ENCODE measurements at regions not wholly inside any gene's neighbourhood (a gene's known extent, or its start where the extent isn't known, plus 50 kb on each side); places are given as distances from the start of the nearest gene placed in this dataset.

DNA sequence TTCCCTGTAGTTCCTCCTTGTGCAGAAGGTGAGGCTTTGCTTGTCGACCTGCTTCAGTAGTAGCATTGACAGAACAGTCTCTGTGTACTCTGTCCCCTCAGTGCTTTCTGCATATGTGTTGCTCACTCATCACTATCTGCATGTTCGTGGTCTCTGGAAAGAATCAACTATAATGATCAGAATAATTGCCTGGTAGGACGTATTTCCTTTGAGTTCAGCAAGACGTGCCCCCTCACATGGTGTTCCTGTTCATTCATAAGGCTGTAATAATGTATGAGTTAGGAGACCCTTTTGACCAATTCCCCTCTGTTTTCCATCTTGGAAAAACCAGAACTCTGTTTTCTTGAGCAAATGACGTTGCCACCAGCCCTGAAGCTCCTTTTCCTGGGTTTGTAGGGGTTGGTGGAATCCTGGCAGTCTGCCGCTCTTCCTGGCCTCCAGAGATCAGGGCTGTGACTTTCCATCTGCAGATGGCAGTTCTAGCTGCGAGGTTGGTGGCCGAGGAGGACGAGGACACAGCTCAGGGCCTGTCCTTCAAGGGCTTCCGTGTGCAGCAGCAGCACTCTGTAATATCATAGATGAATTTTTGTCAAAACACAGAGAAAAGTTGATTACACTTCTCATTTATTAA is 61.9 kb downstream of the EXOSC2 start:
- TF ChIP-seq, protein P1, sequence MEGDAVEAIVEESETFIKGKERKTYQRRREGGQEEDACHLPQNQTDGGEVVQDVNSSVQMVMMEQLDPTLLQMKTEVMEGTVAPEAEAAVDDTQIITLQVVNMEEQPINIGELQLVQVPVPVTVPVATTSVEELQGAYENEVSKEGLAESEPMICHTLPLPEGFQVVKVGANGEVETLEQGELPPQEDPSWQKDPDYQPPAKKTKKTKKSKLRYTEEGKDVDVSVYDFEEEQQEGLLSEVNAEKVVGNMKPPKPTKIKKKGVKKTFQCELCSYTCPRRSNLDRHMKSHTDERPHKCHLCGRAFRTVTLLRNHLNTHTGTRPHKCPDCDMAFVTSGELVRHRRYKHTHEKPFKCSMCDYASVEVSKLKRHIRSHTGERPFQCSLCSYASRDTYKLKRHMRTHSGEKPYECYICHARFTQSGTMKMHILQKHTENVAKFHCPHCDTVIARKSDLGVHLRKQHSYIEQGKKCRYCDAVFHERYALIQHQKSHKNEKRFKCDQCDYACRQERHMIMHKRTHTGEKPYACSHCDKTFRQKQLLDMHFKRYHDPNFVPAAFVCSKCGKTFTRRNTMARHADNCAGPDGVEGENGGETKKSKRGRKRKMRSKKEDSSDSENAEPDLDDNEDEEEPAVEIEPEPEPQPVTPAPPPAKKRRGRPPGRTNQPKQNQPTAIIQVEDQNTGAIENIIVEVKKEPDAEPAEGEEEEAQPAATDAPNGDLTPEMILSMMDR (IDR thresholded peaks at IDR 0.05): no peak
- no peak for DNase-seq
- no peaks in the 10 kb centered on the region for H3K9me3 ChIP-seq
- H3K27me3 ChIP-seq (ENCODE audit: low read depth): no peaks in the 10 kb centered on the region
- intact Hi-C loops (cut with DNase I): no loop called here
- peak overlapping the region; percentile 12 for H3K27ac ChIP-seq
- H3K4me3 ChIP-seq: no peak overlapping the region
- H3K4me1 ChIP-seq: peaks cover 21% of the 10 kb centered on the region
- ATAC-seq: no peak
- no peaks in the 10 kb centered on the region for H3K36me3 ChIP-seq

DNA sequence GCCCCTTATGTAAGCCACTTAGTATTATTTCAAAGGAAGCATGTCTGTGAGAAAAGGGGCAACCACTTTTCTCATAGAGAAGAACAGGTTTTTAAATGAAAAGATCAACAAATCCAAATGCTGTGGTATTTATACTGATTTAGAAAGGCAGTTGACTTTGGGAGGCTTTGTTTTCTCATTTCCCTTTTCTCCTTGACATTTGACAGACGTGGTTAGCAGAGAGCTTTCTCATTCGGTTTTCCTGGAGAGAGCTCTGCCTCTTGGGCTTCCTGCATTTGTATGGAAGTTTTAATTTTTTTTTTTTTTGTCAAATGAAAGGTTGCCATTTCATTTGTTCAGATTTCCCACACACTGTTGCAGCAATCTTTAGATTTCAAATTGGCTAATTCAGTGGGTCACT is 62.5 kb downstream of the EXOSC2 start:
- H3K27ac ChIP-seq: peak overlapping the region; percentile 12
- no peaks in the 10 kb centered on the region for H3K9me3 ChIP-seq
- ATAC-seq (no peak), DNase-seq (no peak)
- TF ChIP-seq, protein P1 (IDR thresholded peaks at IDR 0.05): no peak
- H3K4me1 ChIP-seq: peaks cover 21% of the 10 kb centered on the region
- no peaks in the 10 kb centered on the region for H3K36me3 ChIP-seq
- intact Hi-C loops (cut with DNase I): no loop called here
- no peaks in the 10 kb centered on the region for H3K27me3 ChIP-seq (ENCODE audit: low read depth)
- no peak overlapping the region for H3K4me3 ChIP-seq

DNA sequence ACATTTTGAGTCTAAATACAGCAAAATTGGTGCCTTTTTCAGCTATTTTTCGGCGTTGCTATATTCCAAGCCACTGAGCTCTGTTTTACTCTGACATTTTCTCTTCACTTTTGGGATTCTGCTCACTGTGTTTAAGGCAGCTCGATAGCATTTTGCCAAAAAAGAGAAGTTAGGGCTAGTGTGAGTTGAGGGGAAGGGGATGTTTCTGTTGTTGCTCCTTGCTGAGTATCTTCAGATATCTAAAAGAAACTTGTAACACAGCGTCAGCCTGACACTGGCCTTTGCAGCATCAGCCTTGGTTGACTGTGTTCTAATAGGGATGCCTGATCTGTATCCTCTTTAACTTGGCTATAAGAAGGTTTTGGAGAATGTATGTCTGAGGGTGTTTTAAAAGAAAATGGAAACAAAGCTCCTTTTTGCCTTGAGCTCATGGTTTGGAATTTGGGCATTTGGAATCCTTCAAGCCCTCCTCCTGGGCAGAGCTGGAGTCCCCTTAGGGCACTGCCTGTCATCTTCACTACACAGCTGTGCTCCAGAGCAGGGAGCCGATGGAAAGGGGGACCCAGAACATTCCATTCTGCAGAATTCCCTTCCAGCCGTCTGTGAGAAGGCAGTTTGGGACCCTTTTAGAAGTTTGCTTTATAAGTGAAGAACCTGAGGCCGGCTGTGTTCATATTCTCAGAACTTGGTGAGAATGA is 63.0 kb downstream of the EXOSC2 start:
- H3K36me3 ChIP-seq: no peaks in the 10 kb centered on the region
- no peak overlapping the region for H3K4me3 ChIP-seq
- H3K27me3 ChIP-seq (ENCODE audit: low read depth): no peaks in the 10 kb centered on the region
- intact Hi-C loops (cut with DNase I): no loop called here
- TF ChIP-seq, protein P1 (IDR thresholded peaks at IDR 0.05): no peak
- no peak for DNase-seq
- peaks cover 21% of the 10 kb centered on the region for H3K4me1 ChIP-seq
- H3K27ac ChIP-seq: peak overlapping the region; percentile 12
- ATAC-seq: no peak
- H3K9me3 ChIP-seq: no peaks in the 10 kb centered on the region

DNA sequence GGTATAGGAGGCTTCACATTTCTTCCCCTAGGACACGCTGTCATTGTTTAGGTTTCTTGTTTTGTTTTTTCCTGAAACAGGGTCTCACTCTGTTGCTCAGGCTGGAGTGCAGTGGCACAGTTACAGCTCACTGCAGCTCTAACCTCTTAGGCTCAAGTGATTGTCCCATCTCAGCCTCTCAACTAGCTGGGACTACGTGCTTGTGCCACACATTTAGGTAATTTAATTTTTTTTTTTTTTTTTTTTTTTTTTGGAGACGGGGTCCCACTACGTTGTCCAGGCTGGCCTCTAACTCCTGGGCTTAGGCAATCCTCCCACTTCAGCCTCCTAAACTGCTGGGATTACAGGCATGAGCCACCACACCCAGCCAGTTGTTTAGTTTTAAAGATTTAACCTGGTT is 66.2 kb downstream of the EXOSC2 start:
- no peak for DNase-seq
- Histone ChIP-seq H3K27me3 (ENCODE audit: low read depth) (no peaks in the 10 kb centered on the region), H3K27ac (no peak overlapping the region), H3K4me3 (no peak overlapping the region), H3K9me3 (no peaks in the 10 kb centered on the region), H3K36me3 (no peaks in the 10 kb centered on the region), H3K4me1 (peaks cover 22% of the 10 kb centered on the region)
- ATAC-seq: no peak
- intact Hi-C loops (cut with DNase I): no loop called here
- TF ChIP-seq, protein P1 (IDR thresholded peaks at IDR 0.05): no peak

DNA sequence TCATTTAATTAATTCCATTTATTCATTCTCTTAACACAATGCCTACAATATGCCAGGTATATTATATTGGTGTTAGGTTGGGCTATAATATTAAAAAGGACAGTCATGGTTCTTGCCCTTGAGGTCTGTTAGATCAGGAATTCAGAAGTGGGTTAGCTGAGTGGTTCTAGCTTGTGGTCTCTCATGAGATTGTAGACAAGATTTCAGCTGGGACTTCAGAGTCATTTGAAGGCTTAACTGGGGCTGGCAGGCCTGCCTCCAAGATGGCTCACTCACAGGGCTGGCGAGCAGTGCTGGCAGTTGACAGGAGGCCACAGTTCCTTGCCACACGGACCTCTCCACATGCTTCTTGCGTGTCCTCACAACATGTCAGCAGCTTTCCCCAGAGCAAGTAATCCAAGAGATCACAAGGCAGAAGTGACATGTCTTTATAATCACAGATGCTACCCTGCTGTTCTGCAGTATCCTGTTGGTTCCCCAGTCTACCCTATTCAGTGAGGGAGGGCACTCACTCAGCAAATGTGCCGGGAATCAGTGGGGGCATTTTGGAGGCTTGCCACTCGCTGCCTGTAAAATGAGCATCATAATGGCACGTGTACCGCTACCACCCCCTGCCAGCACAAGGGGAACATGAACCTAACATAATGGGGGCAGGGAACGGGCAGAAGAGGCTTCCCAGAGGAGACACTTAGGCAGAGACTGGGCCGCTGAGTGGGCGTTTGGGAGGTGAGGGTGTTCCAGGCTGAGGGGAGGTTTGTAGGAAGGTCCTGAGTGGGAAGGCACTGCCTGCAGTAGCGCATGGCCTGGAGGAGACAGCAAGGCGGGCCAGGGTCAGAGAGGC is 70.0 kb downstream of the EXOSC2 start:
- Histone ChIP-seq H3K27me3 (ENCODE audit: low read depth) (no peaks in the 10 kb centered on the region), H3K36me3 (no peaks in the 10 kb centered on the region), H3K27ac (no peak overlapping the region), H3K4me1 (peaks cover 28% of the 10 kb centered on the region), H3K9me3 (no peaks in the 10 kb centered on the region), H3K4me3 (no peak overlapping the region)
- no peak for ATAC-seq
- intact Hi-C loops (cut with DNase I): no loop called here
- TF ChIP-seq, protein P1 (IDR thresholded peaks at IDR 0.05): no peak
- no peak for DNase-seq
